ENCODE measurements at regions not wholly inside any gene's neighbourhood (a gene's known extent, or its start where the extent isn't known, plus 50 kb on each side); places are given as distances from the start of the nearest gene placed in this dataset.
"Not testable (repeated sequence)": the region's sequence is repeated elsewhere in the genome, so short reads cannot be mapped to it uniquely, and the experiment has no call there.

- no peaks in the 10 kb centered on the region for H3K27me3 ChIP-seq (ENCODE audit: low read depth)
- no peaks in the 10 kb centered on the region for H3K36me3 ChIP-seq
- no peak overlapping the region for H3K4me3 ChIP-seq
- no peaks in the 10 kb centered on the region for H3K9me3 ChIP-seq (replicated peaks)
- no peaks in the 10 kb centered on the region for H3K4me1 ChIP-seq
- intact Hi-C loops (cut with micrococcal nuclease), result no loop called here
- no peak for DNase-seq
- H3K27ac ChIP-seq (replicated peaks), result no peak overlapping the region
- TF ChIP-seq CTCF (IDR thresholded peaks at IDR 0.05; ENCODE audit: borderline replicate concordance), result no peak
Measured at GRCh38 chr2:142813830-142814829, 63.3 kb upstream of the KYNU start.

GRCh38 chr2:142811644-142812043 is 65.8 kb upstream of the KYNU start:
- H3K4me3 ChIP-seq; intact Hi-C loops (cut with micrococcal nuclease); H3K27me3 ChIP-seq (ENCODE audit: low read depth); H3K27ac ChIP-seq (replicated peaks); H3K4me1 ChIP-seq; H3K9me3 ChIP-seq (replicated peaks); DNase-seq; H3K36me3 ChIP-seq: not testable (repeated sequence)

GRCh38 chr2:142805244-142805643 is 72.2 kb upstream of the KYNU start:
- H3K9me3 ChIP-seq (replicated peaks), result no peaks in the 10 kb centered on the region

GRCh38 chr2:142803158-142803557 is 74.3 kb upstream of the KYNU start:
- intact Hi-C loops (cut with micrococcal nuclease), result no loop called here
- no peaks in the 10 kb centered on the region for H3K4me1 ChIP-seq
- no peak for DNase-seq
- no peak overlapping the region for H3K4me3 ChIP-seq
- no peak overlapping the region for H3K27ac ChIP-seq (replicated peaks)
- no peaks in the 10 kb centered on the region for H3K36me3 ChIP-seq
- no peaks in the 10 kb centered on the region for H3K9me3 ChIP-seq (replicated peaks)
- no peak for TF ChIP-seq CTCF (IDR thresholded peaks at IDR 0.05; ENCODE audit: borderline replicate concordance)
- H3K27me3 ChIP-seq (ENCODE audit: low read depth), result no peaks in the 10 kb centered on the region

More at GRCh38 chr2:142805244-142805643, 72.2 kb upstream of the KYNU start:
- intact Hi-C loops (cut with micrococcal nuclease), result no loop called here
- Histone ChIP-seq H3K27ac (replicated peaks) (no peak overlapping the region), H3K36me3 (no peaks in the 10 kb centered on the region), H3K27me3 (ENCODE audit: low read depth) (no peaks in the 10 kb centered on the region), H3K4me1 (no peaks in the 10 kb centered on the region), H3K4me3 (no peak overlapping the region)
- no peak for TF ChIP-seq CTCF (IDR thresholded peaks at IDR 0.05; ENCODE audit: borderline replicate concordance)
- DNase-seq, result no peak

GRCh38 chr2:142796588-142796987 is 80.9 kb upstream of the KYNU start:
- Histone ChIP-seq H3K9me3 (replicated peaks) (peaks cover 13% of the 10 kb centered on the region), H3K36me3 (no peaks in the 10 kb centered on the region), H3K4me1 (no peaks in the 10 kb centered on the region), H3K4me3 (no peak overlapping the region), H3K27ac (replicated peaks) (no peak overlapping the region), H3K27me3 (ENCODE audit: low read depth) (no peaks in the 10 kb centered on the region)
- DNase-seq, result no peak
- intact Hi-C loops (cut with micrococcal nuclease), result no loop called here
- TF ChIP-seq CTCF (IDR thresholded peaks at IDR 0.05; ENCODE audit: borderline replicate concordance), result no peak

- no peak for DNase-seq
- TF ChIP-seq CTCF (IDR thresholded peaks at IDR 0.05; ENCODE audit: borderline replicate concordance), result no peak
- no peaks in the 10 kb centered on the region for H3K36me3 ChIP-seq
- intact Hi-C loops (cut with micrococcal nuclease), result no loop called here
- no peaks in the 10 kb centered on the region for H3K27me3 ChIP-seq (ENCODE audit: low read depth)
- no peaks in the 10 kb centered on the region for H3K4me1 ChIP-seq
- H3K9me3 ChIP-seq (replicated peaks), result peaks cover 16% of the 10 kb centered on the region
- no peak overlapping the region for H3K4me3 ChIP-seq
- no peak overlapping the region for H3K27ac ChIP-seq (replicated peaks)
Measured at GRCh38 chr2:142796161-142796560, 81.3 kb upstream of the KYNU start.

Data from left ventricle myocardium inferior (tissue), 1 donor.